ENCODE measurements at regions not wholly inside any gene's neighbourhood (a gene's known extent, or its start where the extent isn't known, plus 50 kb on each side); places are given as distances from the start of the nearest gene placed in this dataset.
A peak's percentile ranks its signal among the peaks of the same experiment; 100 is the strongest.

DNA sequence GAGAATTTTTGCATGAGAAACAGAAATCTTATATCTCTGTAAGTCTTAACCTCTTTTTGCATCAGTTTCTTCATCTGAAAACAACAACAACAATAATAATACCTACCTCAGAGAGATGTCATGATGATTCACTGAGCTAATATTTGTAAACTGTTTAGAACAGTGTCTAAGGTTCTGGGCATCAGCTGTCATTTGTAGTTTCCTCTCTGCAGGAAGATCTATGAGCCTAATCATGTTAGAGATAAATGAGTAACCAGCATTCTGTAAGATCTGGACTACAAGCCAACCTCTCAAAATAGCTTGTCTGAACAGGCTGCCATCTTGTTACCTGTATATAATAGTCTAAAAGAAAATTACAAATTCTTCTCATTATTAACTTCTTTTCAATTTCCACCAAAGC is 383.0 kb upstream of the RORA start:
- in situ Hi-C loops (cut with HindIII; ENCODE audit: low pct_unique_long_range_greater_than_20kb, low sequenced_read_pairs) = no loop called here
- no peak for DNase-seq (ENCODE audit: low read depth, low spot score)

DNA sequence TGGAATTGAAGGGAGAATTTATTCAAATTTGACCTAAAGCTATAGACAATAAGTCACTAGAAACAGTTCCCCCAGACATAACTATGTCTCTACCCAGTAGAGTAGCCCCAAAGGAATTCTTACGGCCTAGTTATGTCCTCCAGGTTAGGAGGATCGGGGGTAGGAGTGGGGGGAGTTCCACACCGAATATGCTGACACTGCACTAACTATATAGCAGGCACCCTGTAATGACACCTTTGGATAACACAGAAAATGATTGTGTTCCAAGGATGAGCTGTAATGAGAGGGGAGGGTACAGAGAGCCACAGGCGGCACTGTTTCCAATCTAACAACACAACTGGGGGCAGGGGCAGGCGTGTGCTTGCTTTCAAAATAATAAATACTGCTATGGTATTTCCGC is 376.2 kb upstream of the RORA start:
- in situ Hi-C loops (cut with HindIII; ENCODE audit: low pct_unique_long_range_greater_than_20kb, low sequenced_read_pairs) = no loop called here
- no peak for DNase-seq (ENCODE audit: low read depth, low spot score)

DNA sequence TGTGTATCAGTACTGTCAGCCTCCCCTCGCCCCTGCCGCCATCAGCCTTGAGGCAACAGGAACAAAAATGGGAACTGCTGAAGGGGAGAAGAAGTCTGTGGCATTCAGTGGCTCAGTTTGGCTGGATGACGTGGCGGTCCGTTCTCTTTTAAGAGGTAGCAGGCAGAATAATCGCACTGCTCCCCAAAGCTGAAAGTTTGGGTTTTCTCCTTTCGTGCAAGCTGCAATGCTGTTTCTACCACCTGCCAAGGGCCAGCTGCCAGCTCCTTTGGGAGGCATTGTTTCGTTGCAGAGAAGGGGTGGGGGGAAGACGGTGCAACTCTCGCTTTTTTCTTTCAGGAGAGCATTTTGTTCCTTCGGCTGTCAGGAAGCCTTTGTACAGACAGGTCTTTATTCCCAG is 369.6 kb upstream of the RORA start:
- no peak for DNase-seq (ENCODE audit: low read depth, low spot score)
- in situ Hi-C loops (cut with HindIII; ENCODE audit: low pct_unique_long_range_greater_than_20kb, low sequenced_read_pairs) = no loop called here

DNA sequence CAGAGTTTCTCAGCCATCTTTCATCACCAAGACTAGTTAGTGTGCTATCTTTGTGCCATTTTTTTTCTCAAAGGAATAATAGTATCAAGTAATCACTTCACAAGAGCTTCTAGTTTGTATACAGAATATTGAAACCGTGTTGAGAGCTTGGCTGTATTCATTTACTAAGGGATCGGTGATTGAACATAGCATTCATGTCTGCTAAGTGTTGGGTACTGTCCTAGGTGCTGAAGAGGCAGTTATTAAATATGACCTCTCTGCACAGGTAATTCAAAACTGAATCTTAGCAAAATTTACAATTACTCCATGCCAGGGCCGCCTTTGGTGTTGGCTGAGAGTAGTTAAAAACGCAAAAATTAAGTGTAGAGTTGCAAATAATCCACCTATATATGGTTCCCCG is 355.3 kb upstream of the RORA start:
- in situ Hi-C loops (cut with HindIII; ENCODE audit: low pct_unique_long_range_greater_than_20kb, low sequenced_read_pairs) = no loop called here
- no peak for DNase-seq (ENCODE audit: low read depth, low spot score)

DNA sequence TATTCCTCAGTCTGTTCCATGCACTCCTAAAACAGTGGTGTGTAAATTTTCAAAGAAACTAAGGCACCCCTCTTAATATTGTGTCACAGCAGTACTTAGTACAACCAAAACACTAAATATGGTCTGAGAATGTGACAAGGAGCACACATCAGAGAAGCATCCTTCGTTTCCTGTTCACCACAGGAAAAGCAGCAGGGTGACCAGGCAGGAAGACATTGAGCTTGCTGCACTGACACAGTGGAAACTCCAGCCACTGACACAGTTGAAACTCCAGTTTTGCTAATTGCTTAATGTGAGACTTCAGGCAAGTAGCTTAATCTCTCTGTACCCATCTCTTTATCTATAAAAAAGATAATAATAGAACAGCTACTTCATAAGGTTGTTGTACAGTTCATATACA is 353.0 kb upstream of the RORA start:
- in situ Hi-C loops (cut with HindIII; ENCODE audit: low pct_unique_long_range_greater_than_20kb, low sequenced_read_pairs) = no loop called here
- no peak for DNase-seq (ENCODE audit: low read depth, low spot score)

DNA sequence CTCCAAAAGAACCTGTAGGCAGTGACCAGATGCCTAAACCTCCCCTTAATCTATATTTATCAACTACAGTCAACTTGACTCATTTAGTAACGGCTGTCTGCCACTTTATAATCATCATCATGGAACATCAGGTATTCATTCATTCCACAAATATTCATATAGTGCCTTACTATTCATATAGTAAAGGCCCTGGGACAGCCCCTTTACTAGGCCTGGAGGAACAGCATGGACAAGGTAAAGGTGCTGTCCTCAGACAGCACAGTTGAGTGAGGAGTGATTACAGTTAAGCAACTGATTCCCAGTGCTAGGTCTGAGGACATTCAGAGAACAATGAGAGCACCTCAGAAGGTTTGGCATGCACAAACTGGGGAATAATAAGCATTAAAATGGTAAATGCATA is 346.5 kb upstream of the RORA start:
- in situ Hi-C loops (cut with HindIII; ENCODE audit: low pct_unique_long_range_greater_than_20kb, low sequenced_read_pairs) = no loop called here
- DNase-seq (ENCODE audit: low read depth, low spot score) = no peak

DNA sequence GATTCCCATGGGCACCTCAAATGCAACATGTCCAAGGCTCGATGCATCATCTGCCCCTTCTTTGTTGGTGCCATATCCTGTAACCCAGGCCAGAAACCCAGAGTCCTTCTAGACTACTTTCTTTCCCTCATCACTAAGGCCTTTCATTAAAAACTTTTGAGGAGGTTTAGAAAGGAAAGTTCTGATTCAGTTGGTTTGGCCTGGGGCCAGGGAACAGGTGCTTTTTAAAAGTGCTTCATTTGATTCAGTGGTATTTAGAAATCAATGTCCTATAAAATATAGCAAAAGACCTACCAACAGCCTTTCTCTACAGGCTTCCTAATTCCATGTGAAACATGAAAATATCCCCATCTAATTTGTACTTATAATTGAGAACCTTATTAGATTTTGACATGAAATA is 341.9 kb upstream of the RORA start:
- DNase-seq (ENCODE audit: low read depth, low spot score) = no peak
- in situ Hi-C loops (cut with HindIII; ENCODE audit: low pct_unique_long_range_greater_than_20kb, low sequenced_read_pairs) = no loop called here

DNA sequence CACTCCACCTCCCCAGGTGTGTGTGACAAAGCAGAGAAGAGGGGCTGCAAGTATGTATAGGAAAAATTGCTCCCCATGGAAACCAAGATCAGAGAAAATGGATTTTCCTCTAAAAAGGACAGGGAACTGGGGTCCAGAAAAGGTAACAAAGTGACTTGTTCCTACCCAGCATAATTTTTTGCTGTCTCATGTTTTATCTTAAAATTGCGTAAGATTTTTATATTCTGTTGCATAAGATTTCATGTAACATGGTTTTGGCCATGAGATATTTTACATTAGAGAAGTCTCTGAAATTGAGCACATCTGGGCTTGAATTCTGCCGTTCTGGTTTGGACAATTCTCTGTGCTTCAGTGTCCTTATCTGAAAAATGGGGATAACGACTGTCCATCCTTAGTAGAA is 335.7 kb upstream of the RORA start:
- in situ Hi-C loops (cut with HindIII; ENCODE audit: low pct_unique_long_range_greater_than_20kb, low sequenced_read_pairs) = no loop called here

DNA sequence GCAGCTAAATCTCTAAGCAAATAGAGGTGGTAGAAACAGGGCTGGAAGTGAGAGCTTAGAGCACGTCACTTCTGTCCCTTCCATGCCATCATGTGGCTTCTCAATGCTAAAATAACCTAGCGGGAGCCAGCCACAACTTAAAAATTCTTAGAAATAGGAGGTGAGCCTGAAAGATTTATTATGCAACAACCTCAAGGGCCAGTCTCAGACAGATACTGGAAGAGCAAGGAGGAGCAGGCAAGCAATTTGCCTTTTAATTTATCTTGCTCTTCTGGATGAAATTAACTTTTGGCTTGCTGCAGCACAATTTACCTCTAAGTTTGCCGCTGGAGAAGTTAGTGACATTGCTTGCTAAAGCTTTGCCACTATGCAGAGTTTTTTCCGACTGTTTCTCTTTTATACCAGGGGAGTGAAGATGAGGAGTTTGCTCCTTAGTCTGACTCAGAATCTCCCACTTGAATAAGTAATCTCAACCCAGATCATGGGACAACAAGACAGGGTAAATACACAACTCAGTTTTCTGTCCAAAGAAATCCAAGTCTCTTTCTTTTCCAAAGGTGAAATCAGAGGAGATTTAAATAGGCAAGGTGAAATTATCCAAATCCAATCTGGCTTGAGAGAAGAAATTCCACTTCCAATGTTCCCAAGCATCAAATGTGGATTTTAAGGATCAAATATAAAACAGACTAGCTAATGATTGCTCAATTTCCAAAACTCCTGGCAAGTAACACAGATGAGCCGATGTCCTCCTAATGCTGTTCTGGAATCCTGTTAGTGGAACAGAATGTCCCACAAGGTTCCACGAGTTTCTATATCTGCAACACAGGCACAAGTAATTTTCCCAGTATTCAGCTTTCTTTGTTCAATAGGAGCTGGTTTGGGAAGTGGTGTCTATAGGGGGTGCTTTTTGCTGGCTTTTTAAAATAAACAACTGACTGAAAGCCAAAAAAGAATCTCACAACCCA is 329.4 kb upstream of the RORA start:
- no peak for DNase-seq (ENCODE audit: low read depth, low spot score)
- in situ Hi-C loops (cut with HindIII; ENCODE audit: low pct_unique_long_range_greater_than_20kb, low sequenced_read_pairs) = no loop called here

More for the DNA sequence above, 335.7 kb upstream of the RORA start:
- no peak for DNase-seq (ENCODE audit: low read depth, low spot score)

DNA sequence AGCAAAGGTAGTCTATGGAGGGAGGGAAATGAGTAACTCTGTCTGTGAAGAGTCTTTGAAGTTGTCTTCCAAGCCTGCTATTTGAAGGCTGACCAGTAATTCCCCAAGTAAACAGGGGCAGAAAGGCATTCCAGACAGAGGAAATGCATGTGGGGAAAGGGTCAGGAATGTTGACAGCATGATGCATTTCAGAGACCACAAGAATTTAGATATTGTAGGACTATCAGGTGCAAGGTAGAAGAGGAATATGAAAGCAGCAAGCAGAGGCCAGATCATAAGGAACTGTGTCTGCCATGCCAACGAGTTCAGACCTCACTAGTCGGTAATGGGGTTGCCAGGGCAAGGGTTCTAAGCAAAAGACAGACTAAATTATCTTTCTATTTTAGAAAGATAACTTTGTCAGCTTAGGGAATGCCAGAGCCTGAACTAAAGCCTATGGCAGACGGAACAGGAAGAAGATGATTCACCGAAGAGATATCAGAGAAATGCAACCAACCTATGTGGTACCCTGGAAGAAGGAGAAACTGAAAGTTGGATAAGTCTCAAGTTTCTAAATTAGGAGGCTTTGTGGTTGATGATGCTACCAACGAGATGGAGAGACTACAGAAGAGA is 327.0 kb upstream of the RORA start:
- DNase-seq (ENCODE audit: low read depth, low spot score) = no peak
- in situ Hi-C loops (cut with HindIII; ENCODE audit: low pct_unique_long_range_greater_than_20kb, low sequenced_read_pairs) = no loop called here

DNA sequence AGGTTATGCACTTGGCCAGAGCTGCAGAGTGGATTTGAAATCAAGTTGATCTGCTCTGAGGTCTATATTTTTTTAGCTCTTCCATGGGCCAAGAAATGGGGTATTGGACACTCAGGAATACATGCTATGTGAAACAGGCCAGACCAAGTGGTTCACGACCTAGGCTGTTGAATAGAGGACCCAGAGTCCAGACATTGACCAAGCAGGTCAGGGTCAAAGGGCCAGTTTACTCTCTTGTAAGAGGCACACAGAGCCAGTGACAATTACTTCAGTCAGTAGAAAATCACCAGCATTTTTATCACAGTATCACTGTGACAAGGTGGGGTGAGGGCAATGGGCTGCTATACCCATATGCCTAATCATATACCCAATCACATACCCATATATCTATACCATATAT is 320.6 kb upstream of the RORA start:
- in situ Hi-C loops (cut with HindIII; ENCODE audit: low pct_unique_long_range_greater_than_20kb, low sequenced_read_pairs) = no loop called here
- no peak for DNase-seq (ENCODE audit: low read depth, low spot score)

DNA sequence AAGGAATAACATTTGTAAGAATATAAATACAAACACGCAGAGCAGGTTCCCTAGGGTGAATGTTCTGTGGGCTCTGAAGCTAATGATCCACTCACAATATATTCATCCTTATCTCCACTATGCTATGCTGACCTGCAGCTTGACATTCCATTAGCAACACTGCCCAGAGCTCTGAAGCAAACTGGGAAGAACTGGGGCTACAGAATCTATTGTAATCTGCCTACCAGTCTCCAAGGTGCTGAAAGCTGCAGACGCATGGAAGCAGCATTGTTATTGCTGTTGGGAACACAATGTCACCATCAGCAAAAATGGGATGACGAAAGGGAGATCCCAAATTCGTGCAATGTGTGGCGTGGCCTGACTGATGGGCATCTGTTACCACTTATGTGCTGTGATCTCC is 316.7 kb upstream of the RORA start:
- in situ Hi-C loops (cut with HindIII; ENCODE audit: low pct_unique_long_range_greater_than_20kb, low sequenced_read_pairs) = no loop called here
- no peak for DNase-seq (ENCODE audit: low read depth, low spot score)

DNA sequence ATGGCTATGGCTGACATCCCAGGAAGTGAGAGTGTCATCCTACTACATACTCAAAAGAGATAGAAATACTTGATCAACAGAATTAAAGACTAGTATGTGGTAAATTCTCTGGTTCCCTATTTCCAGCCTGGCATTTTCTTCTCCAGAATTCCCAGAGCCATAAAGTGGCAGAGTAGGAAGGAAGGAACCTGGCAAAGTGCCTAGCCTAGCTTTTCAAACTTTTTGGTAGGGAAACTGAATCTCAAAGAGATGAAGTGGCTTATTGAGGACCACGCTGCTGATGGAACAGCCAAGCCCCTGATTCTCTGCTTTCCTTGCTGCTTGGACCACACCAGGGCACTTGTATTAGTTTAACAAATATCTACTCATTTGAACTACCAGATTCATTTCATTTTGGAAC is 312.4 kb upstream of the RORA start:
- no peak for DNase-seq (ENCODE audit: low read depth, low spot score)
- in situ Hi-C loops (cut with HindIII; ENCODE audit: low pct_unique_long_range_greater_than_20kb, low sequenced_read_pairs) = no loop called here

DNA sequence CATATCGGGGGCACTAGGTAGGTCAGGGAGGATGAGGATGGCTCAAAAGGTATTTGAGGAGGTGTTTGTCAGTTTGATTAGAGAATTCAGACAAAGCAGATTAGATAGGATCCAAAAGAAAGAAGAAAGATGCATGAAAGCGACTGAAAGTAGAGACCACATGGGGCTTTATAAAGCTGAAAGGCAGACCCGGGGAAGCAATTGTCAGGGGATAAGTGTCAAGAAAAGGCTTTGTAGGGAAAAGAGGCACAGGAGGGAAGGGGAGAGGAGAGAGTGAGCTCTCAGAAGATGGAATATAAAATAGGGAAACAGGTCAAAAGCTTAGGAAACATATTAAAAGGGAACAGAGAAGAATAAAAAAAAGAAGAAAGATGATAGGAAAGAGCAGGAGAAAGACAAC is 308.2 kb upstream of the RORA start:
- no peak for DNase-seq (ENCODE audit: low read depth, low spot score)
- in situ Hi-C loops (cut with HindIII; ENCODE audit: low pct_unique_long_range_greater_than_20kb, low sequenced_read_pairs) = no loop called here

DNA sequence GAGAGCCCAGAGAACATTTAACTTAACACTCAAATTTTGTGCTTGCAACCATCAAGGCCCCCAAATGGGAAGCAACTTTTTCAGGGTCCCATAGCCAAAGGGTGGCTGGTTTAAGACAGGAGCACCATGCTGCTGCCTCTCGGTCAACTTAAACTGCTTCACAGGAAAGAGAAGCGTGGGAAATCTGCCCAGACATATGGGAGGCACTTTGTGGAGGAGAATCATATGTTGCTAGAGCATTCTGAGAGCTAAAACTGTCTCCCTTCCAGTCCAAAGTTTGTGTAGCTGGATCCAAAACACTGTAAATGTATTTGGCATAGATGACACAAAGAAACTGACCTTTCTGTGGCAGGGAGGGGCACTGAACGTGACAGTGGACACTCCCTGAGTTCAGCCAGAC is 305.9 kb upstream of the RORA start:
- no peak for DNase-seq (ENCODE audit: low read depth, low spot score)
- in situ Hi-C loops (cut with HindIII; ENCODE audit: low pct_unique_long_range_greater_than_20kb, low sequenced_read_pairs) = no loop called here

DNA sequence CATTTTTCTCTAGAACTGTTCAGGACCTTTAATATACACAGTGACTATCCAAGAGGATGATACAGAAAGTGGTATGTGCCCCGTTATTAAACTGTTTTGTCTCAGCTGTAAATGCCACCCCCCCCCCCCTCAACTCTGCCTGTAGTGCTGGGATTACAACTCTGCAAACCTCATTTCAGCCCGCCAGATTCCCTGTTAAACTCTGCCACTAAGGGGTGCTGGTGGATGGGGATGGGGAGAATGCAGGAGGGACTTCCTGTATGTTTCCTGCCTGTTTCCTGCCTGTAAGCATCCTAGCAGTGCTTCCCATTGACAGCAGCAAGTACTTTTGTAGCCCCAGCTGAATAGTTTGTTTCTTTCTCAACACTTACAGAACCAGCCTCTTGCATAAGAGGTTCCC is 301.7 kb upstream of the RORA start:
- peak; percentile 8 for DNase-seq (ENCODE audit: low read depth, low spot score)
- in situ Hi-C loops (cut with HindIII; ENCODE audit: low pct_unique_long_range_greater_than_20kb, low sequenced_read_pairs) = no loop called here

DNA sequence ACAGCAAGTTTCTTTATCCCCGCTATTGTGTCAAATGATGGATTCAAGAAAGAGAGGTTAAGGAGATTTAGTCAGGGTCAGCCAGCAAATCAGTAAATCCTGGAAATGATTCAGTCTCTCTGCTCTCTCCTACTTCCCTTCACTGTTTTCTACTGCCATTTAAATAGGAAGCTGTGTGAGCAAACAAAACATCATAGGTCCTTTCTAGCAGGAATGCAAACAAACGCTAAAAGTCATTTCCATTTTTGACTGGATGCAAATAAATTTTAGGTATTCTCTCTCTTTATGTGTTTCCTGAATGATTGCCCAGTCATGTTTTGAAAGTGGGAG is 299.4 kb upstream of the RORA start:
- in situ Hi-C loops (cut with HindIII; ENCODE audit: low pct_unique_long_range_greater_than_20kb, low sequenced_read_pairs) = no loop called here
- DNase-seq (ENCODE audit: low read depth, low spot score) = no peak

DNA sequence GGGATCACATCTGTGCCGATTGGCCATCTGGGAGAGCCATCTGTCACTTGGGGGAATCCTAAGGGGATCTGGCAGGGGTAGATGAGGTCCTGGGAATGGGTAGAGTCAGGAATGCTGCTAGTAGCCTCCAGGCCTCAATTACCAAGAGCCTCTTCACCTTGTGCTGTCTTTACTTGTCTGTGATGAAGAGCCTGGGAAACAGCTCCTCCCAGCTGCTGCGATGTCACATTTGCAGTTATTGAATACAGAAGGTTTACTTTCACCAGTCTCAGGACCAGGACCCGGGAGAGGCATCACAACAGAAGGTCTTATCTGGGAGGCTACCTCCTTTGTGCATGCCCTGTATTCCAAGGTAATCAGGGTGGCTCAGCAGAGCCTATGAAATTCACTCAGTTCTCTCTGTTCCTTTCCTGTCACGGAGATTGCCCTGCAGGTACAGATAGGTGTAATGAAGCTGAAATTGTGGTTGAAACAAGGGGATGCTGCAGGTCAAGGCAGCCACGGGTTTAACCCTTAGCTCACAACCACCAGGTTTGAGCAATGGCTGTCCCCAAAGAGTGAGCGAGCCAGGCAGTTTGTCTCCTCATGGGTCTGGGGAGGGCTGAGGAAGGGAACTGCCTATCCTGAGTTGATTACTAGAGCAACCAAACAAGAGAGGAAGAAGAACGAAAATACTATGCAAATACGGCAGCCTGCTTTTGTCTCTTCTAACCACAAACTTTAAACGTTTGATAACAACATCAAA is 298.9 kb upstream of the RORA start:
- in situ Hi-C loops (cut with HindIII; ENCODE audit: low pct_unique_long_range_greater_than_20kb, low sequenced_read_pairs) = no loop called here
- DNase-seq (ENCODE audit: low read depth, low spot score) = no peak

DNA sequence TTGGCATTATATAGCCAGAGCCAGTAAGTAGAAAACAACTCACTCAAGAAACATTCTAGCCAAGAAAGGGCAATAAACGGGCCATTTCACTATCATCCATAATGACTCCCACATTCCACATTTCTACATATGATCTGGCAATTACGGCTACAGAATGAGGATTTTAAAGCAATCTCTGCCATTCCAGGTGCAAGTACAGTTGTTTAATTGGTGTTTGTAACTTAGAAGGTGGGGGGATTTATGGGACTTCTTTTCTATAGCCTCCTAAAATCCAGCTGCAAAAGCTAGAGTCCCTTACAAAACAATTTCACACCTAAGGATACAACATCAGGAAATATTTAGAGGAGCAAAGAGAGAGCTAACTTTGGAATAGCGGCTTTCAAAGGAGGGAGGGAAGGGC is 295.4 kb upstream of the RORA start:
- no peak for DNase-seq (ENCODE audit: low read depth, low spot score)
- in situ Hi-C loops (cut with HindIII; ENCODE audit: low pct_unique_long_range_greater_than_20kb, low sequenced_read_pairs) = no loop called here
